Endodermal cell (in vitro differentiated cells): ENCODE measurements at regions not wholly inside any gene's neighbourhood (a gene's known extent, or its start where the extent isn't known, plus 50 kb on each side); places are given as distances from the start of the nearest gene placed in this dataset.

Experiments used
- DNase-seq: peaks from one replicate; pipeline ENCODE4 v3.0.0-alpha.2; 2017
- H3K27ac ChIP-seq: 2 replicates; pipeline ENCODE4 v1.5.1; 2013; ENCODE audit warnings: mild to moderate bottlenecking, low read depth, low read length, moderate library complexity
- H3K27me3 ChIP-seq: 2 replicates; pipeline ENCODE4 v1.6.1; 2013; ENCODE audit warnings: mild to moderate bottlenecking, low read length, moderate library complexity; ENCODE audit not compliant: insufficient read depth, control insufficient read depth, poor library complexity, severe bottlenecking
- H3K36me3 ChIP-seq: 2 replicates; pipeline ENCODE4 v1.7.0; 2013; ENCODE audit warnings: mild to moderate bottlenecking, low read length, moderate library complexity; ENCODE audit not compliant: control insufficient read depth, insufficient read depth
- H3K4me1 ChIP-seq: one replicate; pipeline ENCODE4 v1.7.0; 2013; ENCODE audit warnings: low read length; ENCODE audit not compliant: control insufficient read depth, insufficient read depth
- H3K4me3 ChIP-seq: 2 replicates; pipeline ENCODE4 v1.5.1; 2013; ENCODE audit warnings: mild to moderate bottlenecking, low read length, moderate library complexity
- H3K9ac ChIP-seq: 2 replicates; pipeline ENCODE4 v1.6.1; 2013; ENCODE audit warnings: mild to moderate bottlenecking, low read length, moderate library complexity; ENCODE audit not compliant: poor library complexity, severe bottlenecking; ENCODE audit errors: extremely low read depth
- H3K9me3 ChIP-seq: 2 replicates; pipeline ENCODE4 v1.6.1; 2013; ENCODE audit warnings: mild to moderate bottlenecking, low read length, moderate library complexity; ENCODE audit not compliant: control insufficient read depth
- H3K27ac Mint-ChIP-seq: 2 replicates; pipeline ENCODE4 v1.8.0; 2020; ENCODE audit warnings: mixed read lengths
- H3K27me3 Mint-ChIP-seq: 2 replicates; pipeline ENCODE4 v1.8.0; 2021; ENCODE audit warnings: mild to moderate bottlenecking, mixed read lengths; ENCODE audit not compliant: insufficient read depth
- H3K36me3 Mint-ChIP-seq: 2 replicates; pipeline ENCODE4 v1.8.0; 2020; ENCODE audit warnings: low read depth, mixed read lengths
- H3K4me1 Mint-ChIP-seq: 2 replicates; pipeline ENCODE4 v1.8.0; 2020; ENCODE audit warnings: mixed read lengths
- H3K4me3 Mint-ChIP-seq: 2 replicates; pipeline ENCODE4 v1.8.0; 2020; ENCODE audit warnings: mild to moderate bottlenecking, moderate library complexity, mixed read lengths
- H3K9me3 Mint-ChIP-seq: 2 replicates; pipeline ENCODE4 v1.8.0; 2020; ENCODE audit warnings: mild to moderate bottlenecking, mixed read lengths
- WGBS, 2 experiments: methylation state at CpG; one replicate each; pipeline versions ENCODE4 v1.1.5 to v1.1.7; 2013; ENCODE audit warnings: missing lambda C conversion rate in 2 of 2, mixed read lengths in 1 of 2; ENCODE audit not compliant: insufficient coverage in 1 of 2, insufficient read length in 1 of 2; 5-methylcytosine and 5-hydroxymethylcytosine counted together
- TF ChIP-seq, protein P1 (sequence below): fragments of 200-600 bp; sonication (generic); conservative IDR thresholded peaks from 2 replicates; pipeline ENCODE4 v1.5.0; 2021; ENCODE audit warnings: antibody characterized with exemption, mild to moderate bottlenecking

- no peaks in the 10 kb centered on the region for H3K4me1 Mint-ChIP-seq
- no peak overlapping the region for H3K4me3 Mint-ChIP-seq
- Histone ChIP-seq H3K9me3 (no peaks in the 10 kb centered on the region), H3K27me3 (no peaks in the 10 kb centered on the region), H3K4me3 (no peak overlapping the region), H3K36me3 (no peaks in the 10 kb centered on the region), H3K9ac (no peak overlapping the region), H3K27ac (no peak overlapping the region), H3K4me1 (no peaks in the 10 kb centered on the region)
- H3K27ac Mint-ChIP-seq = no peak overlapping the region
- TF ChIP-seq, protein P1, sequence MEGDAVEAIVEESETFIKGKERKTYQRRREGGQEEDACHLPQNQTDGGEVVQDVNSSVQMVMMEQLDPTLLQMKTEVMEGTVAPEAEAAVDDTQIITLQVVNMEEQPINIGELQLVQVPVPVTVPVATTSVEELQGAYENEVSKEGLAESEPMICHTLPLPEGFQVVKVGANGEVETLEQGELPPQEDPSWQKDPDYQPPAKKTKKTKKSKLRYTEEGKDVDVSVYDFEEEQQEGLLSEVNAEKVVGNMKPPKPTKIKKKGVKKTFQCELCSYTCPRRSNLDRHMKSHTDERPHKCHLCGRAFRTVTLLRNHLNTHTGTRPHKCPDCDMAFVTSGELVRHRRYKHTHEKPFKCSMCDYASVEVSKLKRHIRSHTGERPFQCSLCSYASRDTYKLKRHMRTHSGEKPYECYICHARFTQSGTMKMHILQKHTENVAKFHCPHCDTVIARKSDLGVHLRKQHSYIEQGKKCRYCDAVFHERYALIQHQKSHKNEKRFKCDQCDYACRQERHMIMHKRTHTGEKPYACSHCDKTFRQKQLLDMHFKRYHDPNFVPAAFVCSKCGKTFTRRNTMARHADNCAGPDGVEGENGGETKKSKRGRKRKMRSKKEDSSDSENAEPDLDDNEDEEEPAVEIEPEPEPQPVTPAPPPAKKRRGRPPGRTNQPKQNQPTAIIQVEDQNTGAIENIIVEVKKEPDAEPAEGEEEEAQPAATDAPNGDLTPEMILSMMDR = no peak
- H3K36me3 Mint-ChIP-seq = no peaks in the 10 kb centered on the region
- peaks cover 5% of the 10 kb centered on the region for H3K27me3 Mint-ChIP-seq
- peaks cover 31% of the 10 kb centered on the region for H3K9me3 Mint-ChIP-seq
- no peak for DNase-seq
- 93 to 98% methylated on average over 5 to 7 of the region's 7 CpGs for WGBS, 2 experiments
Observed at GRCh38 chr16:51328733-51329132, 177.7 kb upstream of the SALL1 start.

- no peak overlapping the region for H3K27ac Mint-ChIP-seq
- peaks cover 28% of the 10 kb centered on the region for H3K9me3 Mint-ChIP-seq
- H3K27ac ChIP-seq = no peak overlapping the region
Observed at GRCh38 chr16:51327001-51327400, 175.9 kb upstream of the SALL1 start.

GRCh38 chr16:51326131-51326856 lies 175.2 kb upstream of the SALL1 start:
- H3K4me1 Mint-ChIP-seq = no peaks in the 10 kb centered on the region
- Histone ChIP-seq H3K36me3 (no peaks in the 10 kb centered on the region), H3K27me3 (no peaks in the 10 kb centered on the region), H3K4me1 (no peaks in the 10 kb centered on the region), H3K27ac (no peak overlapping the region), H3K4me3 (no peak overlapping the region), H3K9me3 (no peaks in the 10 kb centered on the region), H3K9ac (no peak overlapping the region)
- H3K27me3 Mint-ChIP-seq = peaks cover 7% of the 10 kb centered on the region
- peaks cover 22% of the 10 kb centered on the region for H3K9me3 Mint-ChIP-seq
- no peak for DNase-seq
- no peak overlapping the region for H3K4me3 Mint-ChIP-seq
- 77% methylated on average over 5 to 7 of the region's 7 CpGs for WGBS, 2 experiments
- no peak overlapping the region for H3K27ac Mint-ChIP-seq
- TF ChIP-seq, protein P1 = no peak
- H3K36me3 Mint-ChIP-seq = no peaks in the 10 kb centered on the region

More at GRCh38 chr16:51327001-51327400, 175.9 kb upstream of the SALL1 start:
- WGBS, 2 experiments = 80 to 90% methylated on average over 1 to 2 of the region's 2 CpGs
- peaks cover 3% of the 10 kb centered on the region for H3K27me3 Mint-ChIP-seq
- TF ChIP-seq, protein P1 = no peak
- no peaks in the 10 kb centered on the region for H3K4me1 Mint-ChIP-seq
- Histone ChIP-seq H3K36me3 (no peaks in the 10 kb centered on the region), H3K4me3 (no peak overlapping the region), H3K4me1 (no peaks in the 10 kb centered on the region), H3K9ac (no peak overlapping the region), H3K27me3 (no peaks in the 10 kb centered on the region), H3K9me3 (no peaks in the 10 kb centered on the region)
- H3K36me3 Mint-ChIP-seq = no peaks in the 10 kb centered on the region
- DNase-seq = no peak
- H3K4me3 Mint-ChIP-seq = no peak overlapping the region
